MM.1S (cell line): ENCODE measurements at regions not wholly inside any gene's neighbourhood (a gene's known extent, or its start where the extent isn't known, plus 50 kb on each side); places are given as distances from the start of the nearest gene placed in this dataset.

Source experiments
- DNase-seq: peaks from one replicate; pipeline ENCODE4 v3.0.0-alpha.2; 2015
- H2AFZ ChIP-seq: fragments of 300-600 bp; sonication (generic); 2 replicates; pipeline ENCODE4 v1.6.0; 2016; ENCODE audit warnings: antibody characterized with exemption, low read length
- H3F3A ChIP-seq: fragments of 300-600 bp; sonication (generic); 2 replicates; pipeline ENCODE4 v1.6.1; 2016; ENCODE audit warnings: mild to moderate bottlenecking, antibody characterized with exemption, low read length, moderate library complexity, mixed read lengths; ENCODE audit not compliant: insufficient read depth
- H3K27ac ChIP-seq: fragments of 300-600 bp; sonication (generic); 2 replicates; pipeline ENCODE4 v1.5.1; 2016; ENCODE audit warnings: mild to moderate bottlenecking, low read length
- H3K27me3 ChIP-seq: fragments of 300-600 bp; sonication (generic); replicated peaks from 2 replicates; pipeline ENCODE4 v1.6.0; 2016; ENCODE audit warnings: low read length; ENCODE audit not compliant: insufficient read depth
- H3K36me3 ChIP-seq: fragments of 300-600 bp; sonication (generic); replicated peaks from 2 replicates; pipeline ENCODE4 v1.6.1; 2016; ENCODE audit warnings: mild to moderate bottlenecking, low read length, mixed read lengths; ENCODE audit not compliant: insufficient read depth
- H3K4me1 ChIP-seq: fragments of 300-600 bp; sonication (generic); 2 replicates; pipeline ENCODE4 v1.6.1; 2016; ENCODE audit warnings: low read length, mixed read lengths
- H3K4me2 ChIP-seq: fragments of 300-600 bp; sonication (generic); 2 replicates; pipeline ENCODE4 v1.6.0; 2016; ENCODE audit warnings: low read depth, low read length
- H3K4me3 ChIP-seq: fragments of 300-600 bp; sonication (generic); 2 replicates; pipeline ENCODE4 v1.5.1; 2016; ENCODE audit warnings: low read length, mixed read lengths
- H3K79me2 ChIP-seq: fragments of 300-600 bp; sonication (generic); 2 replicates; pipeline ENCODE4 v1.6.1; 2016; ENCODE audit warnings: mixed run types, low read length, mixed read lengths
- H3K9ac ChIP-seq: fragments of 300-600 bp; sonication (generic); 2 replicates; pipeline ENCODE4 v1.6.1; 2016; ENCODE audit warnings: low read length, mixed read lengths
- H3K9me2 ChIP-seq: fragments of 300-600 bp; sonication (generic); replicated peaks from 2 replicates; pipeline ENCODE4 v1.6.1; 2016; ENCODE audit warnings: mild to moderate bottlenecking, low read length, mixed read lengths; ENCODE audit not compliant: insufficient read depth
- H3K9me3 ChIP-seq: fragments of 300-600 bp; sonication (generic); replicated peaks from 2 replicates; pipeline ENCODE4 v1.6.1; 2016; ENCODE audit warnings: mild to moderate bottlenecking, low read length, mixed read lengths; ENCODE audit not compliant: insufficient read depth
- H4K20me1 ChIP-seq: fragments of 300-600 bp; sonication (generic); 2 replicates; pipeline ENCODE4 v1.6.1; 2016; ENCODE audit warnings: mild to moderate bottlenecking, low read length, moderate library complexity, mixed read lengths; ENCODE audit not compliant: insufficient read depth
- CTCF ChIP-seq: fragments of 300-600 bp; sonication (generic); IDR thresholded peaks from 2 replicates; pipeline ENCODE4 v1.5.1; 2016; ENCODE audit warnings: antibody characterized with exemption, low read length, mixed read lengths
- EZH2 ChIP-seq: fragments of 300-600 bp; sonication (generic); optimal IDR thresholded peaks from 2 replicates; pipeline ENCODE3; 2017; ENCODE audit warnings: low read depth, mild to moderate bottlenecking, antibody characterized with exemption, low read length, mixed read lengths
- EZH2phosphoT487 ChIP-seq: fragments of 300-600 bp; sonication (generic); IDR thresholded peaks from 2 replicates; pipeline ENCODE4 v1.6.1; 2018; ENCODE audit warnings: antibody characterized with exemption, low read length

- no peak overlapping the region for H3K4me3 ChIP-seq
- no peaks in the 10 kb centered on the region for H3K36me3 ChIP-seq
- H2AFZ ChIP-seq, result no peak overlapping the region
- H3K27ac ChIP-seq, result no peak overlapping the region
- no peak overlapping the region for H3K9ac ChIP-seq
- no peaks in the 10 kb centered on the region for H3K27me3 ChIP-seq
- no peak for TF ChIP-seq CTCF
- TF ChIP-seq EZH2phosphoT487, result no peak
- no peak for TF ChIP-seq EZH2
- H3K9me3 ChIP-seq, result no peaks in the 10 kb centered on the region
- H3K79me2 ChIP-seq, result no peaks in the 10 kb centered on the region
- H3K4me1 ChIP-seq, result peaks cover 5% of the 10 kb centered on the region
- no peaks in the 10 kb centered on the region for H3K9me2 ChIP-seq
- no peak overlapping the region for H3K4me2 ChIP-seq
- no peaks in the 10 kb centered on the region for H4K20me1 ChIP-seq
- no peaks in the 10 kb centered on the region for H3F3A ChIP-seq
- DNase-seq, result no peak
These were observed 1512.2 kb downstream of the KCNT2 start for GRCh38 chr1:195096051-195096521.

GRCh38 chr1:195085196-195085595, 1523.0 kb downstream of the KCNT2 start:
- H2AFZ ChIP-seq, result no peak overlapping the region
- DNase-seq, result no peak
- H3K4me1 ChIP-seq, result no peaks in the 10 kb centered on the region
- H3K27me3 ChIP-seq, result no peaks in the 10 kb centered on the region
- no peaks in the 10 kb centered on the region for H4K20me1 ChIP-seq
- H3K27ac ChIP-seq, result no peak overlapping the region
- H3K9ac ChIP-seq, result no peak overlapping the region
- TF ChIP-seq EZH2 (no peak), CTCF (no peak), EZH2phosphoT487 (no peak)
- H3K36me3 ChIP-seq, result no peaks in the 10 kb centered on the region
- no peak overlapping the region for H3K4me3 ChIP-seq
- no peaks in the 10 kb centered on the region for H3K9me3 ChIP-seq
- H3K9me2 ChIP-seq, result no peaks in the 10 kb centered on the region
- H3K4me2 ChIP-seq, result no peak overlapping the region
- no peaks in the 10 kb centered on the region for H3K79me2 ChIP-seq
- no peaks in the 10 kb centered on the region for H3F3A ChIP-seq

DNA sequence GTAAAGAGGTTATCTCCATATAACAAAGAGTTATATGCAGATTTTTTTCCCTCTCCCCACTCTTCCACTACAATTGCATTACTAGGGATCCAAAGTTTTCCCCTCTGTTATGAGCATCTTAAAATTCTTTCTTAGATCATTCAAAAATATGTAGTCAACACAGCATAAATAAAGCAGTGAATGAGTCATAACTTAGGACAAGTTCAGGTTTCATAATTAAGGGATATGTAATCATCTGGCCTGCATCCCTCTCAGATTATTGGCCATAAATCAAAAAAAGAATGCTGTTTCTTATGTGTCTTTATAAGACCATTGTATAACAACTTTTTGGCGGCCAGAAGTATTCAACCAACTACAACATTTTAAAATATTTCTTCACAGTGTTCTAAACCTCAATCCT, 1526.1 kb downstream of the KCNT2 start:
- H3K27me3 ChIP-seq, result no peaks in the 10 kb centered on the region
- no peak overlapping the region for H3K4me2 ChIP-seq
- no peaks in the 10 kb centered on the region for H3K4me1 ChIP-seq
- H4K20me1 ChIP-seq, result no peaks in the 10 kb centered on the region
- H3K9ac ChIP-seq, result no peak overlapping the region
- H3K9me2 ChIP-seq, result no peaks in the 10 kb centered on the region
- H3K27ac ChIP-seq, result no peak overlapping the region
- H3K9me3 ChIP-seq, result no peaks in the 10 kb centered on the region
- no peaks in the 10 kb centered on the region for H3K36me3 ChIP-seq
- DNase-seq, result no peak
- H3K79me2 ChIP-seq, result no peaks in the 10 kb centered on the region
- no peak overlapping the region for H3K4me3 ChIP-seq
- no peaks in the 10 kb centered on the region for H3F3A ChIP-seq
- no peak overlapping the region for H2AFZ ChIP-seq
- TF ChIP-seq EZH2phosphoT487 (no peak), CTCF (no peak), EZH2 (no peak)
